GM12891 (cell line): ENCODE measurements at regions not wholly inside any gene's neighbourhood (a gene's known extent, or its start where the extent isn't known, plus 50 kb on each side); places are given as distances from the start of the nearest gene placed in this dataset.

Experiments used
- POLR2A ChIP-seq: IDR thresholded peaks from 2 replicates; pipeline ENCODE4 v1.6.1; 2011; ENCODE audit warnings: low read depth, low read length, control low read depth
- POLR2AphosphoS5 ChIP-seq: IDR thresholded peaks from 2 replicates; pipeline ENCODE4 v1.6.1; 2011; ENCODE audit warnings: low read depth, low read length, control low read depth
- POU2F2 ChIP-seq: IDR thresholded peaks from 2 replicates; pipeline ENCODE4 v1.6.1; 2011; ENCODE audit warnings: low read depth, mild to moderate bottlenecking, control low read depth, low read length, moderate library complexity
- SPI1 ChIP-seq: IDR thresholded peaks from 2 replicates; pipeline ENCODE4 v1.6.1; 2011; ENCODE audit warnings: low read depth, low read length, control low read depth
- TAF1 ChIP-seq: IDR thresholded peaks from 2 replicates; pipeline ENCODE4 v1.6.1; 2011; ENCODE audit warnings: low read depth, low read length, control low read depth

GRCh38 chr11:134471716-134472455 lies 59.8 kb upstream of the B3GAT1 start:
- TF ChIP-seq POLR2A (no peak), POLR2AphosphoS5 (no peak), POU2F2 (no peak), SPI1 (no peak), TAF1 (no peak)
